ENCODE measurements at regions not wholly inside any gene's neighbourhood (a gene's known extent, or its start where the extent isn't known, plus 50 kb on each side); places are given as distances from the start of the nearest gene placed in this dataset.
A peak's percentile ranks its signal among the peaks of the same experiment; 100 is the strongest.
"Not testable (repeated sequence)": the region's sequence is repeated elsewhere in the genome, so short reads cannot be mapped to it uniquely, and the experiment has no call there.

DNA sequence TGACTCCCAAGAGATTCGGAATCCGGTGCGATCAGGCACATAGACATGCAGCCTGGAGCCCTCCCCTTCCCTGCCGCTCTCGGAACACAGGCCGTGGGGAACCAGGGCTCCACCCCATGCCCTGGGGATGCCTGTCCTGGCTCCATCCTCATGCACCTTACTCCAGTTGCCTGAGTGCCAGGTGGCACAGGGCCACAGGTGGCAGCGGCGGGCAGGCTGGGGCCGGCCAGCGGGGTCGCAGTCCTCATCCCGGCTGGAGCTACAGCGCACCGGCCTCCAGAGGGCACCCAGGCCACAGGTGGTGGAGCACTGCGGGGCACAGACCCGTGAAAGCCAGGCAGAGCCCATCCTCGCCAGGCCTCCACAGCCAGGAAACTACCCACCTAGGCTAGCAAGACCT, 119.9 kb upstream of the AKAP13 start:
- not testable (repeated sequence) for DNase-seq (ENCODE audit: low read depth); H3K4me3 ChIP-seq (ENCODE audit: low read length)

DNA sequence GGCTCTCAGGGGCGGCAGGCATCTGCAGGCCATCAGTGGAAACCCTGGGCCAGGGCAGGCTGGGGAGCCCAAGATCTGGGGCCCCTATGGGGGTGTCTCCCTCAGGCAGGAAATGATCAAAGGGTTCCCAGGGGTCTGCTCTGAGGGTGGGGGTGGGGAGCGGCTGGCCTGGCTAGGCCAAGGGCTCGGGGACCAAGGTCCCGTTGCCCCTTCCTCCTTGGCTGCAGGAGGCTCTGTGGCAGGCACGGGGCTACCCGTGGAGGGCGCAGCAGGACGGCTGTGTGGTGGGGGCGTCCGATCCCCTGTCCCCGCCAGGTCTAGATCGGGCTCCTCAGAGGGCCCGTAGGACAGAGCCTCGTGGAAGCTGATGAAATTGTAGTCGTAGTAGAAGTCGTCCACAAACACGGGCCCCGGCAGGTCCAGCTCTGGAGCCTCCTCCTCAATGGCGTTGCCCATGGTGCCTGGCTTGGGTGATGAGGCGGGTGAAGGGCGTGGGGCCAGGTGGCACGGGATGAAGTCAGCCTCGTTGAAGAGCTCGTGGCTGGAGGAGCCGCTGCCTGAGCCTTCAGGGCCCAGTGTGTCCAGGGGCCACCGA, 117.8 kb upstream of the AKAP13 start:
- DNase-seq (ENCODE audit: low read depth); H3K4me3 ChIP-seq (ENCODE audit: low read length): not testable (repeated sequence)

DNA sequence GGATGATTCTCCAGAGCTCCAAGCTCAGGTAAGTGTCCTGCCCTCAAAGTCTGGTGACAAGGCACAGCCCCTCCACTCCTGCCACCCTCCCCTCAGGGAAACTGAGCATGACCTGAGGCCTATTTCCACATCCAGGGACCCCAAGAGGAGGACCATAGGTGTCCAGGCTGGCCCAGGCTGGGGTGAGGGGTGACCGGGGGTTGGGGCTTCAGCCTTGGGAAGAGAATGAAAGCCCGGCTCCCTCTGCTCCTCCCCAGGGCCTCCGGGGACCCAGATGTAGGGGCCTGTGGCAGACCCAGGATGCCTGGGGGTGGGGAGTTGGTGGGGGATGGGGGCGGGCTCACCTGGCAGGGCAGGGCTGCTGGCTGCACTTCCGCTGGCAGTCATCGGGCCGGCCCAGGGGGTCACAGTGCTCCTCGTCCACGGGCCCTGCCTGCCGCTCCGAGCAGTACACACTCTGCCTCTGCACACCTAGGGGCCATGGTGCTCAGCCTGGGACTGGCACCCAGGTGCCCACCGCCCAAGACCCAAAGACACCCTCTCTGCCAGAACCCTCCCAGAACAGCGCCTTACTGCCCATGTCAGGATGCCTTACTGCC, 116.5 kb upstream of the AKAP13 start:
- not testable (repeated sequence) for H3K4me3 ChIP-seq (ENCODE audit: low read length); DNase-seq (ENCODE audit: low read depth)

DNA sequence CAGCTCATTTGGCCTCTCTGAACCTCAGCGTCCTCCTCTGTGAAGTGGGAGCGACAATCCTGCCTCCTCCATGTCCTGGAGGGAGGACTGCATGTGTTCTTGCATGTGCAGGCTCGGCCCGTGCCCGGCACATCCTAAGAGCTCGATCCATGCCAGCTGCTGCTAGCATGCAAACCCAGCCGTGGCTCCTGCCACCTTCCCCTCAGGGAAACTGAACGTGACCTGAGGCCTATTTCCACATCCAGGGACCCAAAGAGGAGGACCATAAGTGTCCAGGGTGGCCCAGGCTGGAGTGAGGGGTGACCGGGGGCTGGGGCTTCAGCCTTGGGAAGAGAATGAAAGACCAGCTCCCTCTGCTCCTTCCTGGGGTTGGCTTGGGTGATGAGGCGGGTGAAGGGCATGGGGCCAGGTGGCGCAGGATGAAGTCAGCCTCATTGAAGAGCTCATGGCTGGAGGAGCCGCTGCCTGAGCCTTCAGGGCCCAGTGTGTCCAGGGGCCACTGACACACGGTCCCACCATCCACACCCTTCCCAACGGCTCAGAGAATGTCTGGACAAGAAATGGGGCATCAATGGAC, 115.7 kb upstream of the AKAP13 start:
- not testable (repeated sequence) for DNase-seq (ENCODE audit: low read depth); H3K4me3 ChIP-seq (ENCODE audit: low read length)

DNA sequence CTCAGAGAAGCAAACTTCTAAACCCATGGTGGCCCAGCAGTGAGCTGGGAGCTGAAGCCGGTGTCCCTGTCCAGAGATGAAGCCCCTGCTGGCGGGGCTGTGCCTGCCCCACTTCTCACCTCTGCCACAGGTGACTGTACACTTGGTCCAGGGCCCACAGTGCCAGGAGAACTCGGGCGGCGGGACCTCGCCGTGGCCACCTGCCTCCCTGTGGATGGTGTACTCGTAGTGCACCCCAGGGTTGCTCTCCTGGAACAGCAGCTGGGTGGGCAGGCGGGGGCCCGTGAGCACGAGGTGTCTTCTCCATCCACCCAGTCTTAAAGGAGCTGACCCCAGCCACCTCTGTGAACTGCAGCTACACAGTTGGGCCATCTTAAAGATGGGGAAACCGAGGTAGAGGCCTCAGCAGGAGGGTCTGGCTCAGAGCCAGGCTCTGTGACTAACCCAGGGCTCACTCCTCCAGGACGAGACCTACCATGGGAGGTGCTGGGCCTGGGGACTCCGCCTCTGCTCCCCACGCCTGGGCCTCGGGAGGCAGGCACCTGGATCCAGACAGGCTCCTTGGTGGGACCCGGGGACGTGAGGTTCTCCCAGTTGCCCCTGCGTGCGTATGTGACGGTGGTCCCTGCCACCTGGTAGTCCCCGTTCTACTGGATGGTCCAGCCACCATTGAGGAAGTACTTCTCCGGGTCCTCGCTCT, 113.1 kb upstream of the AKAP13 start:
- not testable (repeated sequence) for H3K4me3 ChIP-seq (ENCODE audit: low read length); DNase-seq (ENCODE audit: low read depth)

DNA sequence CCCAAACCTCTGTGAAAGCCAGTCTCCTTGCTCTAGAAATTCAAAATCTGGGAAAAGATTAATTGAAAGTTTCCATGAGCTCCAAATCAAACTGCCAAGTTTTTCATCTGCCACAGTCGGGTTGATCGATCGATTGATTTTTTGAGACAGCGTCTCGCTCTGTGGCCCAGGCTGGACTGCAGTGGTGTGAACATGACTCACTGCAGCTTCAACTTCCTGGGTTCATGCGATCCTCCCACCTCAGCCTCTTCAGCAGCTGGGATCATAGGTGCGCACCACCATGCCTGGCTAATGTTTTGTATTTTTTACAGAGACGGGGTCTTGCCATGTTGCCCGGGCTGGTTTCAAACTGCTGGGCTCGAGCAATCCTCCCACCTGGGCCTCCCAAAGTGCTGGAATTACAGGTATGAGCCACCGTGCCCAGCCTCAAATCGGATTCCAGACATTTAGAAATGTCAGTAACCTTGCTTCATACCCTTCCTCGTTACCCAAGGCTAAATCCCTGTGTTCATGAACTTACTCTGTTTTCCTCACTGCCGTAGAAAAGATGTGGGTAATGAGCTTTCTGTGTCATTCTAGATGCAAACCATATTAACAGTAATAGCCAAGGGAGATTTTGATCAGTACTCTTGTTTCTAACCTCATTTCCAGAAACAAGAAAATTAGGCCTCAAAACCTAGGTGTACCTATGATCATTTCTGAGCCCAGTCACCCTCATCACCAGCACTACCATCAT, 105.9 kb upstream of the AKAP13 start:
- DNase-seq (ENCODE audit: low read depth), result no peak
- TF ChIP-seq, protein P1, sequence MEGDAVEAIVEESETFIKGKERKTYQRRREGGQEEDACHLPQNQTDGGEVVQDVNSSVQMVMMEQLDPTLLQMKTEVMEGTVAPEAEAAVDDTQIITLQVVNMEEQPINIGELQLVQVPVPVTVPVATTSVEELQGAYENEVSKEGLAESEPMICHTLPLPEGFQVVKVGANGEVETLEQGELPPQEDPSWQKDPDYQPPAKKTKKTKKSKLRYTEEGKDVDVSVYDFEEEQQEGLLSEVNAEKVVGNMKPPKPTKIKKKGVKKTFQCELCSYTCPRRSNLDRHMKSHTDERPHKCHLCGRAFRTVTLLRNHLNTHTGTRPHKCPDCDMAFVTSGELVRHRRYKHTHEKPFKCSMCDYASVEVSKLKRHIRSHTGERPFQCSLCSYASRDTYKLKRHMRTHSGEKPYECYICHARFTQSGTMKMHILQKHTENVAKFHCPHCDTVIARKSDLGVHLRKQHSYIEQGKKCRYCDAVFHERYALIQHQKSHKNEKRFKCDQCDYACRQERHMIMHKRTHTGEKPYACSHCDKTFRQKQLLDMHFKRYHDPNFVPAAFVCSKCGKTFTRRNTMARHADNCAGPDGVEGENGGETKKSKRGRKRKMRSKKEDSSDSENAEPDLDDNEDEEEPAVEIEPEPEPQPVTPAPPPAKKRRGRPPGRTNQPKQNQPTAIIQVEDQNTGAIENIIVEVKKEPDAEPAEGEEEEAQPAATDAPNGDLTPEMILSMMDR (IDR thresholded peaks at IDR 0.05; ENCODE audit: insufficient read depth, low read depth, low read length, missing control alignments), result no peak
- H3K4me3 ChIP-seq (ENCODE audit: low read length), result no peak overlapping the region

DNA sequence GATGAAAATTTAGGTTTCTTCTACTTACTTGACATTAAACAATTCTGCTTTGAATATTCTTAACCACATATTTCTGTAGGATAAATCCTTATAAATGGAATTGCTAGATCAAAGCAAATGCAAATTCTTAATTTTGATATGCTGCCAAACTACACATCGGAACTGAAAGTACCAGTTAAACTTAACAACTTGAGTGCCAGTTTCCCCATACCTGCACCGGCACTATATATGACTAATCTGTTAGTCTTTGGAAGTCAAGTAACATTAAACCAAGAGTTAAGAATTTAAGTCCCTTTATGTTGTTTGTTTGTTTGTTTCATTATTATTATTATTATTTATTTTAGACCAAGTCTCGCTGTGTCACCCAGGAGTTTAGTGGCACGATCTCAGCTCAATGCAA, 103.9 kb upstream of the AKAP13 start:
- no peak overlapping the region for H3K4me3 ChIP-seq (ENCODE audit: low read length)
- TF ChIP-seq, protein P1 (IDR thresholded peaks at IDR 0.05; ENCODE audit: insufficient read depth, low read depth, low read length, missing control alignments), result no peak
- peak; percentile 67 for DNase-seq (ENCODE audit: low read depth)

DNA sequence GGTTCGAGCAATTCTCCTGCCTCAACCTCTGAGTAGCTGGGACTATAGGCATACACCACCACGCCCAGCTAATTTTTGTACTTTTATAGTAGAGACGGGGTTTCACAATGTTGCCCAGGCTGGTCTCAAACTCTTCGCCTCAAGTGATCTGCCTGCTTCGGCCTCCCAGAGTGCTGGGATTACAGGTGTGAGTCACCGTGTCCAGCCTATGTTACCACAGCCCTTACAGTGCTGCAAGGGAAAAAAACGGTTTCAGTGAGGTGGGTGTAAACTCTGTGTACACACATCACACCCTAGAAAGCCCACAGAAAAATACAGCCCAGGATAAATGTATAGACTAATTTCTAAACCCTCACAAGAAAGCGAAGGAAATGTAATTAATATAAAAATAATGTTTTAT, 103.5 kb upstream of the AKAP13 start:
- H3K4me3 ChIP-seq (ENCODE audit: low read length), result no peak overlapping the region
- peak; percentile 72 for DNase-seq (ENCODE audit: low read depth)
- TF ChIP-seq, protein P1 (IDR thresholded peaks at IDR 0.05; ENCODE audit: insufficient read depth, low read depth, low read length, missing control alignments), result no peak

DNA sequence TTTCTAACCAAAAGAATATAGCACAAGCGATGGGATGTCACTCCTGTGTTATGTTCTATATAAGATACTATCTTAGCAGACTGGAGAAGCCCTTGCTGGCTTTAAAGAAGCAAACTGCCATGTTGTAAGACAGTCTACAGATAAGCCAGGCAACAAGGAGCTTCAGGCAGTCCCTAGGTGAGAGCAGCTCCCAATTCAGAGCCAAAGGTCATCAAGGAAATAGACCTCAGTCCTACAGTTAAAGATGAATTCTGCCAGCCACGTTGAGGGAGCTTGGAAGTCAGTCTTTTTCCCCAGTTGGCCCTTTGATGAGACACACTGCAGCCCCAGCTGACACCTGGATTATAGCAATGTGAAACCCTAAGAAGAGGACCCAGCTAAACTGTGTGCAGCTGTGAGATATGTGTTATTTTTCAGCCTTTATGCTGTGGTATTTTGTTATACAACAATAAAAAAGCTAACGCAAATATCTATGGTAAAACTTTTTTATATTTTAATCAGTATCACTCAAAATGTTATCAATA, 102.5 kb upstream of the AKAP13 start:
- TF ChIP-seq, protein P1 (IDR thresholded peaks at IDR 0.05; ENCODE audit: insufficient read depth, low read depth, low read length, missing control alignments), result no peak
- DNase-seq (ENCODE audit: low read depth), result no peak

More for the DNA sequence above, 102.5 kb upstream of the AKAP13 start:
- H3K4me3 ChIP-seq (ENCODE audit: low read length), result no peak overlapping the region
